ENCODE measurements at regions not wholly inside any gene's neighbourhood (a gene's known extent, or its start where the extent isn't known, plus 50 kb on each side); places are given as distances from the start of the nearest gene placed in this dataset.

DNA sequence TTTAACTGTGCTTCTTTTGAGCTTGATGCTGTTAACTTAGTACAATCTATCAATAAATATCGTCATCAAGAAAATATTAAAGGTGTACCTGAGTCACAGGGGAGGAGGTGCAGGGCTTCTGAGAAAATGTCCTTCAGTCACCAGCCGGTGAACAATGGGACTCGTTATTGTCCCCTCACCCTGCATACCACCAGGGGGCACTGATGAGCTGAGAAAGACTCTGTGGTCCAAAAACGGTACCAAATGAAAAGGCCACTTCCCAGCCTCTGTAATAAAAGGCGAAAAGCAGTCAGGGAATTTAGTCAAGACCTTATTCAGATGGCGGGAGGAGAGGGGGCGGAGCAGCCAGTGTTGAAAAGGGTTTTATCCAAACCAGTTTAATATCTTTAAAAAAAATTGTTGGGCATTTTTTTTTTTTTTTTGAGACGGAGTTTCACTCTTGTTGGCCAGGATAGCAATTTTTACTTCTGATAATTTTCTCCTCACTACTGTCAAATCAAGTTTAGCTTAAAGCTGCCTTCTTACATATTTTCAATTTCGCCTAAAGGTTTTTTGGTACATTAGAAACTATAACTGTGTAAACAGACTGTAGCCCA, 271.9 kb upstream of the ADAMTS16 start:
- no peak for DNase-seq

DNA sequence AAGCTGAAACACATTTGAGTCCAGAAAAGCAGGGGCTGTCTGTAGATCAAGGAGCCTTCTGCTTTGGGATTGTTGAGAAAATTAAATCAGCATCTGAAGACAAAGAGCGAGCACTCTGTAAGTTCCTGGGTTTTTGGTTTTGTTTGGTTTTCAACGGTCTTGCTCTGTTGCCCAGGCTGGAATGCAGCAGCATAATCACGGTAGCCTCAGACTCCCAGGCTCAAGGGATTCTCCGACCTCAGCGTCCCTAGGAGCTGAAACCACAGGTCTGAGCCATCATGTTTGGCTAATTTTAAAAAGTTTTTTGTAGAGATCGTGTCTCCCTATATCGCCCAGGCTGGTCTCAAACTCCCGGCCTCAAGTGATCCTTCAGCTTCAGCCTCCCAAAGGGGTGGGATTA, 266.5 kb upstream of the ADAMTS16 start:
- no peak for DNase-seq

DNA sequence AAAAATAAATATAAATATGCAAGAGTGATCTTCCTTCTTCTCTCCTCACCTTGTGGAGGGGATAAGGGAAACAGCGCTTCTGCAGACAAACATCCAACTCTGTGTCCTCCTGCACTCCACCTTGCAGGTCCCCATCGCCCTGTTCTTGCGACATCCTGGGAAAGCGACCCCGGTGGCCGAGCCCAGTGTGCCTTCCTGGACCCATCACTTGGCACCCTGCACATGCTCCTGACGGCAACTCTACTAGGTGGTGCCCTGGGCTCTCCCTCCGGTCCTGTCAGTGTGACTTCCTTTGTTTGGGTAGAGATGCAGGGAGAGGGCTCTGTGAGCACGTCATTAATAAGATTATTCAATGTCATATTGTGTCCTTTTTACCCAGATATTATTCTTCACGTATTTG, 266.0 kb upstream of the ADAMTS16 start:
- no peak for DNase-seq

DNA sequence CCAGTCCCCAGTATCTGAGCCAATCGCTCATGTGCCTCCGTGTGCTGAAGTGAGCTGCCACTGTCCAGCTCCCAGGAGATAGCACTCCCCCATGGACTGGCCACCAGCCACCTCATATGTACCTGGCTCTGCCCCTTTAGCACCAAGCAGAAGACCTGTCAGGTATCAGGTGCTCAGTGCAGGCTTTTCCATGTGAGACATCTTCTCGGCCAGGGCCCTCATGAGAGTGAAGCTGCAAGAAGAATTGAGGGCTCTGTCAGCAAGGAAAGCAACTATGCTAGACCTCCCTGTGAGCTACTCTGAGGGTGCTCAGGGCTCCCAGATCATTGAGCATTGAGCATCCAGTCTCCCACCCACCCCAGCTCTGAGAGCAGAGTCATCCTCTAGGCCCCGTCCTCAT, 264.2 kb upstream of the ADAMTS16 start:
- no peak for DNase-seq

DNA sequence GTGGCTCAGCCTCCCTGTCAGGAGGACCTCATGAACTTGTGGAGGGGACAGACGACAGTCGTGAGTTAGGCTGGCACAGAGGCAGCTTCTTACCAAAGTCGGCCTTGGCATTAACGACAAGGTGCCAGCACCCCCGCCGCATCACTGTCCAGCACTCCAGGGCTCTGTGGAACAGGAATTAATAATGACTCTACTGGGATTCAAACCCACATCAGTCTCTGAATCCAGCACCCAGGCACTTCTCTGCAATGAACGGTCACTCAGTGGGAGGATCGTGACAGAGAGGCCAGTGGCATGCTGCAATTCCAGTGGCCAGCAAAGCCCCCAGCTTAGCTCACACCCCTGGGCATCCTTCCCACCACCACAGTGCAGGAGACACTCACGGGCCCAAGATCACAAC, 263.3 kb upstream of the ADAMTS16 start:
- no peak for DNase-seq

- no peak for DNase-seq
Observed at GRCh38 chr5:4877579-4877978, 262.6 kb upstream of the ADAMTS16 start.

GRCh38 chr5:4879075-4879474, 261.1 kb upstream of the ADAMTS16 start:
- DNase-seq, result no peak

DNA sequence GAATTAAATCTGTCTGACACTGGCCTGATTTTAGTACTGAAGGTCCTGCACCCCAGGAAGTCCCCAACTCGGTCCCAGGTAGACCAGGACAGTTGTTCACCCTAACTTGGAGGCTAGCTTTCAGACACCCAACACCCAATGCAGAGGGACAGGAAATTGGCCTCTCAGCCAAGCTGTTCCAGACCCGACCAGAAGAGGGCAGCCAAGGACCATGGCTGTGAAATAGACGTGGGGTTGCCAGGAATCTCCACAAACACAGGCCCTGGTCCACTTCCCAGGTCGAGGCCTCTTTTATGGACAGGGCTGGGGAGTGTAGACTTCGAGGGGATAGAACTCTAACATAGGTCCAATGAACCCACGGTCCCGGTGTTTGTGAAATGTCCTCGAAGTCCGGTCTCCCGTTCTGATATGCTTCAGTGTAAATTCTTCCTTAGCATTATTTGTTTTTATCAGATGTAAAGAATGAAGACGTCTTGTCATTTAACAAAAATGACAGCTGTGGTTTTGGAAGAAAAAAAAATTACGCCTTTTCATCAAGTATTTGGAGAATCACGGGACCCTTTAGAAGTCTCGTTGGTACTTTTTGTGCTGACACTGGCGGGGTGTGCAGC, 260.3 kb upstream of the ADAMTS16 start:
- DNase-seq, result peak; percentile 26

GRCh38 chr5:4880304-4880741, 259.8 kb upstream of the ADAMTS16 start:
- no peak for DNase-seq

DNA sequence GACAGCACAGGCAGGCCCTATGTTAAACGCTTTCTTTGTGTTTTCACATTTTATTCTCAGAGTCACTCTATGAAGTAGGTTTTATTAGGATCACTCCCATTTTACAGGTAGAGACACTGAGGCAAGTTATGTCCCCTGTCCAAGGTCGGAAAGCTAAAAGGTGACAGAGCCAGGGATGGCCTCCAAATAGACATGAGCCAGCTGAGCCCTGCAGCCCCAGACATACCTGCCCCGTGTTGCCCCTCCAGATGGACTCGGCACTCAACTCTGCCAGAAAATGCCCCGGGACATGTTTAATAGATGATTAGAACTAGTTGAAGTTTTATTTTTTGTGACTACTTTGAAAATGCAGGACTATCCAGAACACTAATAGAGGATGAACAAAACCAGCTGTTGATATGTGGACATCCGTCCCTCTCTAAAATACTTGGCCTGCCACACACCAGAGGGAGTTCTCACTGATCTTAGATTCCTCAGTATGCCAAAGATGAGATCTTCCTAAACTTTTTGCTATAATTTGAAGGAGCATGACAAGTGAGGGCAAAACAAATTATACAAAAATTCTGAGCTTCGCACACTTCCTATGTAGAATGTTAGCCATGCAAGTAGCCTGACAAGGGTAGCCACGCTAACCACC, 258.6 kb upstream of the ADAMTS16 start:
- DNase-seq, result no peak

GRCh38 chr5:4882186-4882585, 257.9 kb upstream of the ADAMTS16 start:
- DNase-seq, result no peak

DNA sequence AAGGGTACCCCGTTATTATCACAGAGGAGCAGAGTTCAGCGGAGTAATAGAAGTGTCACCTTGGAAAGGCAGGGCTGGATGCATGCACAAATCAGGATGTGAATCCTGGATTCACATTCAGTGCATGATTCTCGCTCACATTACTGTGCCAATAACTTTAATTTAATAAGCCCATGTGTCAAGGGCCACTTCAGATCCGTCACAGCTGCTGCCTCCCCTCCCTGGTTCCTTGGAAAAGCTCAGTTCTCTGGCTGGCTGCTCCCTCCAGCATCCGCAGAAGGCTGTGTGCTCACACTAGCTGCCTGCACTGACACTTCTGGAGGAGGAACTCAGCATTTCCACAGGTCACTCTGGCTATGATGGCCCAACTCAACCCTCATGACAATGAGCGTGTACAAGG, 256.8 kb upstream of the ADAMTS16 start:
- DNase-seq, result no peak

DNA sequence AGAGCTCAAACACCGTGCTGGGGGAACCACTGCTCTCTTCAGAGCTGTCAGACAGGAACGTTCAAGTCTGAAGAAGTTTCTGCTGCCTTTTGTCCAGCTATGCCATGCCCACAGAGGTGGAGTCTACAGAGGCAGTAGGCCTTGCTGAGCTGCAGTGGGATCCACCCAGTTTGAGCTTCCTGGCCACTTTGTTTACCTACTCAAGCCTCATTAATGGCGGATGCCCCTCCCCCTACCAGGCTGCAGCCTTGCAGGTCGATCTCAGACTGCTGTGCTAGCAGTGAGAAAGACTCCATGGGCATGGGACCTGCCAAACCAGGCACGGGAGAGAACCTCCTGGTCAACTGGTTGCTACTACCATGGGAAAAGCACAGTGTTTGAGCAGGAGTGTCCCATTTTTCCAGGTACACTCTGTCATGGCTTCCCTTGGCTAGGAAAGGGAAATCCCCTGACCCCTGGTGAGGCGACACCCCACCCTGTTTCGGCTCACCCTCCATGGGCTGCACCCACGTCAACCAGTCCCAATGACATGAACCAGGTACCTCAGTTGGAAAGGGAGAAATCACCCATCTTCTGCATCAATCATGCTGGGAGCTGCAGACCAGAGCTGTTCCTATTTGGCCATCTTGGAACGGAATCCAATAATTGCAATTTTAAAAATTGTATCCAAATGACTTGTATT, 246.9 kb upstream of the ADAMTS16 start:
- DNase-seq, result no peak

GRCh38 chr5:4896328-4896727, 243.8 kb upstream of the ADAMTS16 start:
- no peak for DNase-seq

- DNase-seq, result no peak
Observed at GRCh38 chr5:4901305-4901811, 238.8 kb upstream of the ADAMTS16 start.

- DNase-seq, result no peak
Observed at GRCh38 chr5:4901924-4902323, 238.2 kb upstream of the ADAMTS16 start.

- DNase-seq, result no peak
Observed at GRCh38 chr5:4905674-4906520, 234.2 kb upstream of the ADAMTS16 start.

DNA sequence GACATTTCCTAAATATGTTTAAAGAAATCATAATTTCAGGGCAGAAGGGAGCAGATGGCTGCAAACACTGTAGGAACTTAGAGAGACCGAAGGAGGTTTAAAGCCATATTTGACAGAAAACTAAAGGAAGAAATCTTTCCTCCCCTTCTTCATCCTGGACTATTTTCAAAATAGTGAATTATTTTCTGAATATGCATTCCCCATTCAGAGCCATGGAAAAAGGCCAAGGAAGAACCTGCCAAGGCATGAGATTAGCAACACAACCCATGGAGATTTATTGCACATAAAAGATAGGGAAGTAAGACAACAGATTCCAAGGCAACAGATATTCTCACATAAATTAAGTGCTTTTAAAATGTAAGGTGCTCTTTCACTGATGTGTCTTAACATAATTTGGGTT, 233.3 kb upstream of the ADAMTS16 start:
- no peak for DNase-seq

DNA sequence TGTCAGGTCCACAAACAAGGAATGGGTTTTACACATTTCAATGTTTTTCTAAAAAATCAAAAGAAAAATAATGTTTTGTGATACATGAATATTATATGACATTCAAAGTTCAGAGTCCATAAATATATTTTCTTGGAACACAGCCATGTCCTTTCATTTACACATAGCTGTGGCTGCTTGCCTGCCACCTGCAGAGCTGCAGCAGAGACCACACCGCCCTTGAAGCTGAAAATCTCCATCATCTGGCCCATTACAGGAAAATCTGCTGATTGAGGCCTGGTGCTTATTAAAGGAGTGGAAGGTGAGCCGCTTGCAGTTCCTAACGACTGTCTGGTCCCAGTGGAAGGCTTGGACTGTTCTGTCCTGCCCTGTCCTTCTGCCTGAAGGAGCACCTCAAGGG, 232.6 kb upstream of the ADAMTS16 start:
- no peak for DNase-seq

DNA sequence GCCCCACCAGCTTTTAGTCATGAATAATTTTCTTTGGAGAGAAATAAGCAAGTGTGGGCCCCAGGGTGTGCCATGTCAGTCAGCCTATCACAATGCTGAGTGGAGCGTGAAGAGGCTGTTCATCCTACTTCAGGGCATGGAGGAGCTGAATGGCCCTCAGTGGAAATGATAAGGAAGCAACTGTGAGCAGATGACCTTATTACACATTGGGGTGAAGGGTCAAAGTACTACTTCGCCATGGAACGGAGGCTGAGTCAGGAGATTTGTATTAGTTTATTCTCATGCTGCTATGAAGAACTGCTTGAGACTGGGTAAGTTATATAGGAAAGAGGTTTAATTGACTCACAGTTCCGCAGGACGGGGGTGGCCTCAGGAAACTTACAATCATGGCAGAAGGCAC, 231.0 kb upstream of the ADAMTS16 start:
- DNase-seq, result no peak

DNA sequence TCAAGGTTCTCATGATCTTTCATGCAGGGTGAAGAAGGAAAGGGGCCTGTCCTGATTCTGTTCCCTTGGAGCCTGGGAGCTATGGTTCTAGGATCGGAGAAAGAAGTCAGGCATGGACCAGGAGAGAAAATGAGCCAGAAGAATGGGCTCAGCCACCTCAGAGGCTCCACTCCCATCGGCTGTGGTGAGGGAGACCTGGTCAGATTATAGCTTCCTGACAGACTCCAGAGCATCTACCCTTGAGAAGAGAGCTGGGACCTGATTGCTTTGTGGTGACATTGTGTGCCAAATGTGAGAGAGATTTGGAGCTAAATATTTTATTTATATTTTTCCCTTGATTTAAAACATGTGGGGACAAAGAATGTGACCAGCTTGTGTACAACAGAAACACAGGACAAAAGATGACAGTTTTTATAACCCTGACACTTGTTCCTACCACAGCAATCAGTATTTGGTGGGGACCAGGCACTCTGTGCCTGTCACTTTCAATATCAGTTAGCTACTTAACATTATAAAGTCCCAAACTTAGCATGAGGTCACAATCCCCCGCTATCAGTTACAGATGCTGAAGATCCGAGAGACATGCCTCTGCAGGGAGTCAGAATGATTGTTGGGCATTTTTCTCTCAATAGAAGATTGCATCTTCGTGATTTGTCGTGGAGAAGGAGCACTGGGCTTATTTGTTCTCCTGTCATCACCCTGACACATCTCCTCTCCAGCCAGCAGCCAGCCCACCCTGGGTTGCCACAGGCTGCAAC, 228.3 kb upstream of the ADAMTS16 start:
- DNase-seq, result no peak

DNA sequence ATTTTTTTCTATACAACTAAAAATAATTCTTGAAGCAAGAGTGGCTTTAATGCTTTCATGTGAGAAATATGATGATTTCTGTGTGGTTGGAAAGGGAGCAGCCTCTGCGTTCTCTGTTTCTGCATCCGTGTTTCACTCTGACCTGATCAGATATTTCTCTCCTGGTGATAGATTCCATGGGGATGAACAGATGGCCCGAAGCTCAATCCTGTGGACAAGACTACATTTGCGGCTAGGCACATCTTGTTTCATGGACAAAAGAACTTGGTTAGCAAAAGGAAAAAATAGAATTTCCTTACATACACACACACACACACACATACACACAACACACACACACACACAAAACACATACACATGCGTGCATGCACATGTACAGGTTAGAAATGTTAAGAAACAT, 218.2 kb upstream of the ADAMTS16 start:
- no peak for DNase-seq
